Hepatic stellate cell (primary cell): ENCODE measurements at regions not wholly inside any gene's neighbourhood (a gene's known extent, or its start where the extent isn't known, plus 50 kb on each side); places are given as distances from the start of the nearest gene placed in this dataset.
"Not testable (repeated sequence)": the region's sequence is repeated elsewhere in the genome, so short reads cannot be mapped to it uniquely, and the experiment has no call there.

Experiments
- DNase-seq: peaks from one replicate; pipeline ENCODE4 v3.0.0; 2011; ENCODE audit warnings: low spot score

DNA sequence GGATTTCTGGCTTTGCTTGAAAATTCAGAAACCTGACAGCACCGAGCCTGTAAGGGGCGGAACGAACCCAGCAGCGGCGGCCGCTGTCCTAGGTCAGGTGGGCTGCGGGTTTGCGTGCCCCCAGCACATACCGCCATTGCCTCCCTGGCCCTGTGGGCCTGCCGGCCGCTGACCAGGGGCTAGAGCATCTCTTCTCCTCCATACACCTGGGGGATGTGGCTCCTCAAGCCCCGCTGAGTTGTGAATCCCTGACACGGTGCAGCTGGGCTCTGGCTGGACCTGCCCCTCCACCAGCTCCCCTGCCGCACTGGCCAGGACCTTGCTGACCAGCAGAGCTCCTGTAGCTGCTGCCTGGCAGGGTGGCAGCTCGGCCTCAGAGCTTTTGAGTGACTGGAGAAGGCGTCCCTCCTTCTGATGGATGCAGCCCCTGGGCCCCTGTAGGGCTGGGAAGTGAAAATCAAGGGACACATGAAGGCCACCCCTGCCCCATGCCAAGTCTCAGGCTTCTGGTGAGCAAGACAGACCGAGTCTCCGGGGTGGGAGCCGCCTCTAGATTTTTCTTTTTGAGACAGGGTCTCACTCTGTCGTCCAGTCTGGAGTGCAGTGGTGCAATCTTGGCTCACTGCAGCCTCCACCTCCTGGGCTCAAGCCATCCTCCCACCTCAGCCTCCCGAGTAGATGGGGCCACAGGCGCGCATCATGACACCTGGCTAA lies 184.9 kb upstream of the SFSWAP start:
- DNase-seq, result no peak

DNA sequence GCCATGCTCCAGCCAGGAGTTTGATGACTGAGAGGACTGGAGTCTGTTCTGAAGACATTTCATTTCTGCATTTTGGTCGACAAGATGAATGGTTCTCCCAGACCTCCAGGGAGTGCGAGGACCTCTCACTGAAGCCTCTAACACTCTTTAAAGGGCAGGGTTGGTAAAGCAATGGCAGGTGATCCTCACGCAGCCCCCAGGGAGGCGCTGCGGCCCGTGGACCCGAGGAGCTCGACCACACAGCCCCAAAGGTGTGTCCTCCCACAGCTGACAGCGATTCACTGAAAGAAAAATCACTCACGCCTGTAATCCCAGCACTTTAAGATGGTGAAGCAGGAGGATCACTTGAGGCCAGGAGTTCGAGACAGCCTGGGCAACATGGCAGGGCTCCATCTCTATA lies 183.8 kb upstream of the SFSWAP start:
- no peak for DNase-seq

- no peak for DNase-seq
These were observed 183.2 kb upstream of the SFSWAP start for GRCh38 chr12:131527736-131528135.

DNA sequence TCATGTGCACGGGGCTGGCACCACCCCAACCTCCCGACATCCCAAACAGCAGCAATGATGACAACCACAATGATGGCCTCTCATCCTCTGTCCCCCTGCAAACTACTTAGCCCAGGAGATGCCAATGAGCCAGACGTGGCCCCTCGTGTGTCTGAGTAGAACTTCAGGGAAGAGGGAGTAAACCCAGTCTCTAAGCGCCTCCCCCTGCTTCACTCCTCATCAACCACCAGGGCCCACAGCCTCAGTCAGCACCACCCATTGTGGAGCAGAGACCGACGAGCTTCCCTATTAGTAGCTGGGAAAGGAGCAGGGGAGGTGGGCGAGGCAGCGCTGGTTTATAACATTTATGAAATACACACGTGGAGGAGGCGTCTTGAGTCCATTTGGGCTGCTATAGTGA lies 182.7 kb upstream of the SFSWAP start:
- DNase-seq, result no peak

- DNase-seq, result no peak
These were observed 182.2 kb upstream of the SFSWAP start for GRCh38 chr12:131528667-131529066.

DNA sequence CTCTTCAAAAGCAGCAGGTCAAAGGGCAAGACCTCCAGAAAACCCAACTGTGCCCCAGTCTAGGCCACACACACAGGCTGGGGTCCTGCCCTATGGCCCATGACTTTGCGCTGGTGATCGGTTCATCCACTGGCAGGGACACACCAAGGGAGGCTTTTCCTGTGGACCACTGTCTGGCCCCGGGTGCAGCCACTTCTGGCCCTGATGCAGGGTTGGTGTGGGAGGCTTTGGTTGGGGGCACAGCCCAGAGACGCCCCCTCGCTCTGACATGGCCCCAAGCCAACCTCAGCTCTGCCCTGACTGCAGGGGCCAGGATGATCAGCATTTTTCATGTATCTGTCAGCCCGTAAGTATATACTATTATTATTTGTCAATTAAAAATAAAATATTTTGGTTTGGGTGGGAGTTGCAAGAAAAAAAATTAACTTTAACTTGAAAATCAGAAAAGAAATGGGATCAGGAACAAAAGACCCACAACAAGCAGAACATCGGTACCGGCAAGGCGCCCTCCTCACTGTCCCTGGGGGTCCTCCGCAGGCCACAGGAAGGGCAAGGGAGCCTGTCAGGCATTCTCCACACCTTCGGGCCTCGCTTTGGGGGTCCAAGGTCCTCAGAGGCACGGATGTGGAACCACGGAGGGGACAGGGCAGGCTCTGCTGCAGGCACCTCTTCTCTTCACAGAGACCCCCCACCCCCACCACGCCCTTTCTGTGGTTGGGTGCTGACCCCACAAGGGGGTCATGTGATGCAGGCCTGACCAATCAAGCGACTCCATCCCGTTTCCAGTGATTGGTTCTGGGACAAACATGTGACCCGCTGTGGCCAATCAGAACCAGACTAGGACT lies 181.5 kb upstream of the SFSWAP start:
- DNase-seq, result no peak

GRCh38 chr12:131530041-131530332 lies 180.9 kb upstream of the SFSWAP start:
- DNase-seq, result no peak

DNA sequence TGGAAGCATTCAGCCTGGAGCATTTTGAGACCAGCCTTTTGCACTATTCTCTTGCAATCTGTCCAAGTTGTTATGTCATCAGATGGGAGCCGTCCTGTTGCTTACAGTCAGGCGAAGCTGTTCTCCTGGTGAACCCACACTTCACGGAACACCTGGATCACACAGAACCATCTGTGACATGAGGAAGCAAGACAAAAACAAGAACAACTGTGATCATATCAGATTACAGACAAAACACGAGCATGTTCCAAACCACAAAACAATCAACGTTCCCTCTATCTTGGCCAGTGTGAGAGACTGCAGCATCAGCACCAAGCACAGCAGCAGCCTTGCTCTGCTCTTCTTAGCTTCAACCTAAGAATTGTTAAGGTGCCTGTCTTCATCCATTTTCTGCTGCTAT lies 180.5 kb upstream of the SFSWAP start:
- no peak for DNase-seq

DNA sequence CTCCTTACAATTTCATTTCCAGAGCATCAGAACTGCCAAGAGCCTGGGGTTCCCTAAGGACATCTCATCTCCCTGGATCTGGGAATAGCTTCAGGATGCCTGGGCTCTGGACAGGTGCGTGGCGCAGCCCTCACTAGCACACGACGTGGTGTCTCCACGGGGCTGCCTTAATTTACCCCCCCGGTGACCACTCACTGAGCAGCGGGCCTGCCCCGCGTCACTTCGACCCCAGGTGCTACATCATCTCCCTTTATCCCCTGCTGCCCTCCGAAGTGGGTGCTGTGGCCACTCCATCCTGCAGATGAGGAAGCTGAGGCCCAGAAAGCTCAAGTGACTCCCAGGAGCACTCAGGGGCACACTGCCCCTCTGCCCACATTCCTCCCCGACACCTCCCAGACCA lies 177.8 kb upstream of the SFSWAP start:
- no peak for DNase-seq

GRCh38 chr12:131535779-131536178 lies 175.1 kb upstream of the SFSWAP start:
- no peak for DNase-seq

DNA sequence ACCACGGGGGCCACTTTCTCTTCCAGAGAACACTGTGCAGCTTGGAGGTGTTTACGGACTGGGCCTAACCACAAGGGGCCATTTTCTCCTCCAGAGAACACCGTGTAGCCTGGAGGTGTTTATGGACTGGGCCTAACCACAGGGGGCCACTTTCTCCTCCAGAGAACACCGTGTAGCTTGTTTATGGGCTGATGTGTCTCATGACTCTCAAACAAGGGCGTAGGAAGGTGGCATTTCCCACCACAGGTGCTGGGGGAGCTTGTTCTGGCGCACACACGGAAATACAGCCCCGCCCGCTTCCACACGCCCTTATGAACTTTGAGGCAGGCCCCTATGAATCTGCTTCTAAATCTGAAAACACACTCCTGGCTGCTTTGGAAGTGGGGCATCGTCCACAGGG lies 174.6 kb upstream of the SFSWAP start:
- no peak for DNase-seq

GRCh38 chr12:131536766-131537165 lies 174.1 kb upstream of the SFSWAP start:
- no peak for DNase-seq

DNA sequence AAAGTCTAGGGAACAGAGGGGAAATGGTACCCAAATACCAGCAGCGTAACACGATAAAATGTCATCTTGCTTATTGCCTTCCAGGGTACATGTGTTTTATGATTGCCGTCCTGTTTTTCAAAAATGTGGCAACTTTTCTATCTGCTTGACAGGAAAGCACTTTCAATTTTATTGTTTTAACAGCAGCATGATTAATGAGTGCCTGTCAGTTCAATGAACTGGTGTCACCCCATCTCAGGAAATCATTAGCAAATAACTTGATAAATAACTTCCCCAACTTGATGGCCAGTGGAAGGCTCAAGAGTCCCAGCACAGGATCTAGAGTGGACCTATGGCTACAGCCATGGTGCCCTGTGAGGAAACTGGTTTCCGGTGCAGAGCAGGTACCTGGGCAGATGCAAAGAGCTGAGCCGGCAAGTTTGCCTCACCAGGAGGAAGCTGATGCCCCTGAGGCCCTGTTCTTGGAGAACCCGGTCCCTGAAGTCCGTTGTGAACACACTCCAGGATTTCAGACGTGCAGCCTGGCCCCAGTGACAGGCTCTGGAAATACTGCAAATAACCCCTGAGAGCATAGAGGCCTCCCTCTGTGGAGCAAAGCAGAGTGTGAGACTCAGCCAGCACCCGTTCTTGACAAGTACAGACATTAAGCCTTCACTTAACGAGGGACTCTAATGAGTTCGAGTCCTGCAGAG lies 173.5 kb upstream of the SFSWAP start:
- DNase-seq, result no peak

DNA sequence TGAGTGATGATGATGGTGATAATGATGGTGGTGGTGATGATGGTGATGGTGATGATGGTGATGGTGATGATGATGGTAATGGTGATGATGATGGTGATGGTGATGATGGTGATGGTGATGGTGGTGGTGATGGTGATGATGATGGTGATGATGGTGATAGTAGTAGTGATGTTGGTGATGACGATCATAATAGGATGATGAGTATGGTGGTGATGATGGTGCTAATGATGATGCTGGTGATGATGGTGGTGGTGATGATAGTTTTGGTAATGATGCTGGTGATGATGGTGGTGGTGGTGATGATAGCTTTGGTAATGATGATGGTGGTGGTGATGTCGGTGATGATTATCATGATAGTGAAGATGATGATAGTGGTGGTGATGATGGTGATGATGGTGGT lies 171.5 kb upstream of the SFSWAP start:
- DNase-seq, result no peak

DNA sequence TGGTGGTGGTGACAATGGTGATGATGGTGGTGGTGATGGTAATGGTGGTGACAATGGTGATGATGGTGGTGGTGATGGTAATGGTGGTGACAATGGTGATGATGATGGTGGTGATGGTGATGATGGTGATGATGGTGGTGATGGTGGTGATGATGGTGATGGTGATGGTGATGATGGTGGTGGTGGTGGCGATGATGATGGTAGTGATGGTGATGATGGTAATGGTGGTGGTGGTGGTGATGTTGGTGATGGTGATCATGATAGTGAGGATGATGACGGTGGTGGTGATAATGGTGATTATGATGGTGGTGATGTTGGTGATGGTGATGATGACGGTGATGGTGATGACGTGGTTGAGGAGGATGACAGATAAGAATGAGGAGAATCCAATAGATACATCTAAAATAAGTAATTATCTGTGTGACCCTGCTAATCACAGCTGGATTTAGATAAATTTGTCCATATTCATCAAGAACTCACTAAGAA lies 170.7 kb upstream of the SFSWAP start:
- DNase-seq, result no peak

DNA sequence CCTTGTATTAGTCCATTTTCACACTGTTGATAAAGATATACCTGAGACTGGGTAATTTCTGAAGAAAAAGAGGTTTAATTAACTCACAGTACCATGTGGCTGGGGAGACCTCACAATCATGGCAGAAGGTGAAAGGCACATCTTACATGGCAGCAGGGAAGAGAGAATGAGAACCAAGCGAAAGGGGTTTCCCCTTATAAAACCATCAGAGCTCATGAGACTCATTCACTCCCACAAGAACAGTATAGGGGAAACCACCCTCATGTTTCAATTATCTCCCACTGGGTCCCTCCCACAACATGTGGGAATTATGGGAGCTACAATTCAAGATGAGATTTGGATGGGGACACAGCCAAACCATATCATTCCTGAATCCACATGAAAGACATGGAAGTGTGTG lies 169.4 kb upstream of the SFSWAP start:
- not testable (repeated sequence) for DNase-seq

DNA sequence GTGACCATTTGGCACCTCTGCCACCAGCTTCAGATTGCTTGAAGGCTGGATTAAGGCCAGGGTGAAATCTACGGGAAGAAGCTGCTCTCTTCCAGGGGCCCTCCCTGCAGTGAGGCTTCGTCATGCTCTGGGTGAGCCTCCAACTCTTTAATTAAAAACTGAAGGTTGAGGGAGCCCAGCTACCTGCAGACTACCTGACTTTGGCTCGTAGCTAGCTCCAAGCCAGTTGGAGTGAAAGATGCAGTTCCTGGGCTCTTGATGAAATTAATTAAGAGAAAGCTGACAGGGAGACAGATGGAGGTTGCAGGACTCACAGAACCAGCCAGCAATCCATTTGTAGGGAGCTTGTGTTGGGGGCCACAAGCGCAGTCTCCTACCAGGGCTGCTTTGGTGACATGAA lies 168.5 kb upstream of the SFSWAP start:
- DNase-seq, result no peak

GRCh38 chr12:131543040-131543439 lies 167.8 kb upstream of the SFSWAP start:
- no peak for DNase-seq

GRCh38 chr12:131547555-131547954 lies 163.3 kb upstream of the SFSWAP start:
- no peak for DNase-seq

DNA sequence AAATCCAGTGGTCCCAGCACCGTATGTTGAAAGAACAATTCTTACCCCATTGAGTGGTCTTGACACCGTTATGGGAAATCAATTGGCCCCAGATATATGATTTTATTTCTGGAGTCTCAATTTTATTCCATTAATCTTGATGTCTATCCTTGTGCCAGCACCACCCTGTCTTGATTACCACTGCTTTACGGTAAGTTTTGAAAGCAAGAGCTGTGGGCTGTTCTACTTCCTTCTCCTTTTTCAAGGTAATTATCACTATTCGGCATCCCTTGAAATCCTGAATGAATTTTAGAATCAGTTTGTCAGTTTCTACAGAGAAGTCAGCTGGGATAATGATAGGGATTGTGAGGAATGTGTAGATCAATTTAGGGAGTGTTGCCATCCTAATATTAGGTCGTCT lies 160.8 kb upstream of the SFSWAP start:
- DNase-seq, result no peak

GRCh38 chr12:131551675-131552491 lies 159.0 kb upstream of the SFSWAP start:
- no peak for DNase-seq

- DNase-seq, result no peak
These were observed 158.4 kb upstream of the SFSWAP start for GRCh38 chr12:131552492-131552863.
